ENCODE measurements at regions not wholly inside any gene's neighbourhood (a gene's known extent, or its start where the extent isn't known, plus 50 kb on each side); places are given as distances from the start of the nearest gene placed in this dataset.
"Not testable (repeated sequence)": the region's sequence is repeated elsewhere in the genome, so short reads cannot be mapped to it uniquely, and the experiment has no call there.

GRCh38 chr13:68923995-68924394 lies 1183.6 kb upstream of the ATXN8OS start:
- Histone ChIP-seq H3K36me3 (no peaks in the 10 kb centered on the region), H3K4me3 (no peak overlapping the region), H3K27me3 (no peaks in the 10 kb centered on the region), H3K27ac (no peak overlapping the region), H3K9me3 (no peaks in the 10 kb centered on the region), H3K4me1 (no peaks in the 10 kb centered on the region)
- TF ChIP-seq EP300 (IDR thresholded peaks at IDR 0.05) (no peak), POLR2A (IDR thresholded peaks at IDR 0.05) (no peak), POLR2AphosphoS5 (IDR thresholded peaks at IDR 0.05) (no peak), CTCF (IDR thresholded peaks at IDR 0.05) (no peak)
- intact Hi-C loops (cut with DNase I) = no loop called here
- DNase-seq = no peak

- H3K4me3 ChIP-seq = no peak overlapping the region
- no peak for DNase-seq
- TF ChIP-seq POLR2A (IDR thresholded peaks at IDR 0.05) = no peak
- no peak for TF ChIP-seq POLR2AphosphoS5 (IDR thresholded peaks at IDR 0.05)
- no peak for TF ChIP-seq CTCF (IDR thresholded peaks at IDR 0.05)
These were observed 1198.7 kb upstream of the ATXN8OS start for GRCh38 chr13:68908879-68909278.

GRCh38 chr13:68905186-68905585 lies 1202.4 kb upstream of the ATXN8OS start:
- no peak overlapping the region for H3K27ac ChIP-seq
- H3K4me3 ChIP-seq = no peak overlapping the region
- H3K36me3 ChIP-seq = no peaks in the 10 kb centered on the region
- DNase-seq = no peak
- H3K9me3 ChIP-seq = peaks cover 0 to 9% (median 2%) of the 10 kb centered on the region in 4 donors
- intact Hi-C loops (cut with DNase I) = no loop called here
- TF ChIP-seq CTCF (IDR thresholded peaks at IDR 0.05) = no peak
- no peak for TF ChIP-seq EP300 (IDR thresholded peaks at IDR 0.05)
- no peak for TF ChIP-seq POLR2A (IDR thresholded peaks at IDR 0.05)
- H3K27me3 ChIP-seq = no peaks in the 10 kb centered on the region
- 80 to 86% methylated on average over 1 of the region's 1 CpG for WGBS, 2 donors
- H3K4me1 ChIP-seq = no peaks in the 10 kb centered on the region

More at GRCh38 chr13:68908879-68909278, 1198.7 kb upstream of the ATXN8OS start:
- 68 to 90% methylated on average over 2 of the region's 2 CpGs for WGBS, 2 donors
- Histone ChIP-seq H3K9me3 (peaks cover 0 to 13% (median 2%) of the 10 kb centered on the region in 4 donors), H3K4me1 (no peaks in the 10 kb centered on the region), H3K27ac (no peak overlapping the region), H3K36me3 (no peaks in the 10 kb centered on the region), H3K27me3 (no peaks in the 10 kb centered on the region)
- intact Hi-C loops (cut with DNase I) = no loop called here

GRCh38 chr13:68897331-68897928 lies 1210.2 kb upstream of the ATXN8OS start:
- Histone ChIP-seq H3K4me1 (no peaks in the 10 kb centered on the region), H3K36me3 (no peaks in the 10 kb centered on the region), H3K4me3 (no peak overlapping the region), H3K27me3 (no peaks in the 10 kb centered on the region), H3K9me3 (no peaks in the 10 kb centered on the region), H3K27ac (no peak overlapping the region)
- intact Hi-C loops (cut with DNase I) = no loop called here
- TF ChIP-seq POLR2A (IDR thresholded peaks at IDR 0.05) (no peak), EP300 (IDR thresholded peaks at IDR 0.05) (no peak), CTCF (IDR thresholded peaks at IDR 0.05) (no peak)
- DNase-seq = no peak

- H3K9me3 ChIP-seq = no peaks in the 10 kb centered on the region
- WGBS, 2 donors = 96 to 97% methylated on average over 1 of the region's 1 CpG
- H3K27me3 ChIP-seq = no peaks in the 10 kb centered on the region
- no peak overlapping the region for H3K27ac ChIP-seq
- TF ChIP-seq CTCF (IDR thresholded peaks at IDR 0.05) (no peak), POLR2A (IDR thresholded peaks at IDR 0.05) (no peak)
- no peaks in the 10 kb centered on the region for H3K4me1 ChIP-seq
- intact Hi-C loops (cut with DNase I) = no loop called here
- DNase-seq = no peak
- H3K4me3 ChIP-seq = no peak overlapping the region
- no peaks in the 10 kb centered on the region for H3K36me3 ChIP-seq
These were observed 1211.9 kb upstream of the ATXN8OS start for GRCh38 chr13:68895696-68896095.

GRCh38 chr13:68893721-68894120 lies 1213.9 kb upstream of the ATXN8OS start:
- intact Hi-C loops (cut with DNase I) = not testable (repeated sequence)

GRCh38 chr13:68892596-68892995 lies 1215.0 kb upstream of the ATXN8OS start:
- DNase-seq; intact Hi-C loops (cut with DNase I); H3K4me3 ChIP-seq; H3K27ac ChIP-seq; H3K4me1 ChIP-seq; H3K36me3 ChIP-seq; H3K27me3 ChIP-seq; H3K9me3 ChIP-seq: not testable (repeated sequence)
- WGBS, 2 donors = 20 to 61% methylated on average over 3 of the region's 3 CpGs

More at GRCh38 chr13:68893721-68894120, 1213.9 kb upstream of the ATXN8OS start:
- not testable (repeated sequence) for H3K9me3 ChIP-seq, H3K36me3 ChIP-seq, H3K27ac ChIP-seq, H3K4me3 ChIP-seq, H3K27me3 ChIP-seq, DNase-seq, H3K4me1 ChIP-seq
- WGBS, 2 donors = 47 to 60% methylated on average over 2 of the region's 2 CpGs

- H3K9me3 ChIP-seq; H3K4me3 ChIP-seq; H3K36me3 ChIP-seq; H3K27ac ChIP-seq; DNase-seq; H3K4me1 ChIP-seq; intact Hi-C loops (cut with DNase I); H3K27me3 ChIP-seq: not testable (repeated sequence)
- 84 to 92% methylated on average over 7 of the region's 7 CpGs for WGBS, 2 donors
These were observed 1217.5 kb upstream of the ATXN8OS start for GRCh38 chr13:68890101-68890500.

All from sigmoid colon (tissue), 6 donors.